ENCODE measurements at regions not wholly inside any gene's neighbourhood (a gene's known extent, or its start where the extent isn't known, plus 50 kb on each side); places are given as distances from the start of the nearest gene placed in this dataset.

DNA sequence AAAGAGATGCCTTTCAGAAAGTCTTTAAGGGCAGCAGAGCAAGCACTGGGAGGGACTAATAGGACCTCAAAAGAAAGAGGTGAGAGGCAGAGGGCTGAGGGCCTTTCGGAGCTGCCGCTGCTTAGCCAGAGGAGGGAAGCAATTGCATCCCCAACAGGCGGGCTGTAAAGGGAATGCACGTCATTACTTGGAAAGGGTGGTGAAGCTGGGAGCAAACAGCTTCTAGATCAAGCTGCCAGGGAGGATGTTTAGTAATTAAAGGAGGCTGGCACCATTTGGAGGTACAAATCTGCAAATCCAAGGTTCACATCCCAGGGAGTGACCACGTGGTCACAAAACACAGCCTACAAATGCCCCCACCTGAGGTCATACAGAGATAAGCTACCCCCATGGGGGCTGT, 429.0 kb upstream of the RBFOX1 start (continued):
- TF ChIP-seq, protein P1, sequence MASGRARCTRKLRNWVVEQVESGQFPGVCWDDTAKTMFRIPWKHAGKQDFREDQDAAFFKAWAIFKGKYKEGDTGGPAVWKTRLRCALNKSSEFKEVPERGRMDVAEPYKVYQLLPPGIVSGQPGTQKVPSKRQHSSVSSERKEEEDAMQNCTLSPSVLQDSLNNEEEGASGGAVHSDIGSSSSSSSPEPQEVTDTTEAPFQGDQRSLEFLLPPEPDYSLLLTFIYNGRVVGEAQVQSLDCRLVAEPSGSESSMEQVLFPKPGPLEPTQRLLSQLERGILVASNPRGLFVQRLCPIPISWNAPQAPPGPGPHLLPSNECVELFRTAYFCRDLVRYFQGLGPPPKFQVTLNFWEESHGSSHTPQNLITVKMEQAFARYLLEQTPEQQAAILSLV (CRISPR knock-in tag; IDR thresholded peaks at IDR 0.05; ENCODE audit: borderline replicate concordance) = no peak
- no peak for TF ChIP-seq ZNF589 (CRISPR knock-in tag; conservative IDR thresholded peaks at IDR 0.05)
- TF ChIP-seq FLYWCH1 (CRISPR knock-in tag; IDR thresholded peaks at IDR 0.05) = no peak
- TF ChIP-seq NKX3-1 (CRISPR knock-in tag; IDR thresholded peaks at IDR 0.05) = no peak
- TF ChIP-seq ZNF24 (IDR thresholded peaks at IDR 0.05) = no peak
- TF ChIP-seq, protein P2, sequence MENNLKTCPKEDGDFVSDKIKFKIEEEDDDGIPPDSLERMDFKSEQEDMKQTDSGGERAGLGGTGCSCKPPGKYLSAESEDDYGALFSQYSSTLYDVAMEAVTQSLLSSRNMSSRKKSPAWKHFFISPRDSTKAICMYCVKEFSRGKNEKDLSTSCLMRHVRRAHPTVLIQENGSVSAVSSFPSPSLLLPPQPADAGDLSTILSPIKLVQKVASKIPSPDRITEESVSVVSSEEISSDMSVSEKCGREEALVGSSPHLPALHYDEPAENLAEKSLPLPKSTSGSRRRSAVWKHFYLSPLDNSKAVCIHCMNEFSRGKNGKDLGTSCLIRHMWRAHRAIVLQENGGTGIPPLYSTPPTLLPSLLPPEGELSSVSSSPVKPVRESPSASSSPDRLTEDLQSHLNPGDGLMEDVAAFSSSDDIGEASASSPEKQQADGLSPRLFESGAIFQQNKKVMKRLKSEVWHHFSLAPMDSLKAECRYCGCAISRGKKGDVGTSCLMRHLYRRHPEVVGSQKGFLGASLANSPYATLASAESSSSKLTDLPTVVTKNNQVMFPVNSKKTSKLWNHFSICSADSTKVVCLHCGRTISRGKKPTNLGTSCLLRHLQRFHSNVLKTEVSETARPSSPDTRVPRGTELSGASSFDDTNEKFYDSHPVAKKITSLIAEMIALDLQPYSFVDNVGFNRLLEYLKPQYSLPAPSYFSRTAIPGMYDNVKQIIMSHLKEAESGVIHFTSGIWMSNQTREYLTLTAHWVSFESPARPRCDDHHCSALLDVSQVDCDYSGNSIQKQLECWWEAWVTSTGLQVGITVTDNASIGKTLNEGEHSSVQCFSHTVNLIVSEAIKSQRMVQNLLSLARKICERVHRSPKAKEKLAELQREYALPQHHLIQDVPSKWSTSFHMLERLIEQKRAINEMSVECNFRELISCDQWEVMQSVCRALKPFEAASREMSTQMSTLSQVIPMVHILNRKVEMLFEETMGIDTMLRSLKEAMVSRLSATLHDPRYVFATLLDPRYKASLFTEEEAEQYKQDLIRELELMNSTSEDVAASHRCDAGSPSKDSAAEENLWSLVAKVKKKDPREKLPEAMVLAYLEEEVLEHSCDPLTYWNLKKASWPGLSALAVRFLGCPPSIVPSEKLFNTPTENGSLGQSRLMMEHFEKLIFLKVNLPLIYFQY (CRISPR knock-in tag; IDR thresholded peaks at IDR 0.05; ENCODE audit: borderline replicate concordance) = no peak
- TF ChIP-seq BORCS8-MEF2B (CRISPR knock-in tag; IDR thresholded peaks at IDR 0.05) = no peak

DNA sequence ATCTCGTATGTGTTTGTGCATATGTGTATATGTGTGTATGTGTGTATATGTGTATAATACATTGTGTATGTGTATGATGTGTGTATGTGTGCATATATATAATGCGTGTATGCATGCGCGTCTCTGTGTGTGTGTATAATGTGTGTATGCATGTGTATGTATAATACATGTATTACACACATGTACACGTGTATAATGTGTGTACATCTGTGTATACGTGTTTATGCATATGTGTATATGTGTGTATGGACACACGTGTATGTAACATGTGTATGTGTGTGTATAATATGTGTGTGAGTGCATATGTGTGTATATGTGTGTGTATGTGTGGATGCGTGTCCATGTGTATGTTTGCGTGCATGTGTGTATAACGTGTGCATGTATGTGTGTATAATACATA, 433.7 kb upstream of the RBFOX1 start:
- H3K36me3 ChIP-seq (replicated peaks in 1 of 2; ENCODE audit: control insufficient read depth in 1 of 2, insufficient read depth in 2 of 2, low read length in 2 of 2) = no peaks in the 10 kb centered on the region
- POLR2A ChIA-PET = no interaction called here
- H3K4me1 ChIP-seq (ENCODE audit: insufficient read depth, low read length) = no peaks in the 10 kb centered on the region
- H3K79me2 ChIP-seq (ENCODE audit: insufficient read depth, low read length) = no peaks in the 10 kb centered on the region
- no peak overlapping the region for H3K9ac ChIP-seq (ENCODE audit: insufficient read depth, low read depth, low read length)
- H3K27ac ChIP-seq (ENCODE audit: extremely low read length, insufficient read depth, low read length) = no peak overlapping the region
- H3K4me3 ChIP-seq (replicated peaks in 1 of 3; ENCODE audit: insufficient read depth in 1 of 3, low read depth in 2 of 3, low read length in 3 of 3) = no peak overlapping the region
- ATAC-seq = no peak
- 46% methylated on average over 10 of the region's 10 CpGs for WGBS (ENCODE audit: low lambda C conversion rate)
- H3K27me3 ChIP-seq (ENCODE audit: control insufficient read depth in 1 of 2, insufficient read depth in 2 of 2, low read length in 2 of 2) = no peaks in the 10 kb centered on the region
- no peak overlapping the region for H2AFZ ChIP-seq (ENCODE audit: low read length)
- no peak overlapping the region for H3K4me2 ChIP-seq (ENCODE audit: low read depth, low read length)
- CTCF ChIA-PET (ENCODE audit: low intra/inter-chr PET ratio, low total read pairs) = no interaction called here
- no peak for FAIRE-seq
- no peak for TF ChIP-seq ZBTB21 (CRISPR knock-in tag; IDR thresholded peaks at IDR 0.05)
- TF ChIP-seq, protein P3, sequence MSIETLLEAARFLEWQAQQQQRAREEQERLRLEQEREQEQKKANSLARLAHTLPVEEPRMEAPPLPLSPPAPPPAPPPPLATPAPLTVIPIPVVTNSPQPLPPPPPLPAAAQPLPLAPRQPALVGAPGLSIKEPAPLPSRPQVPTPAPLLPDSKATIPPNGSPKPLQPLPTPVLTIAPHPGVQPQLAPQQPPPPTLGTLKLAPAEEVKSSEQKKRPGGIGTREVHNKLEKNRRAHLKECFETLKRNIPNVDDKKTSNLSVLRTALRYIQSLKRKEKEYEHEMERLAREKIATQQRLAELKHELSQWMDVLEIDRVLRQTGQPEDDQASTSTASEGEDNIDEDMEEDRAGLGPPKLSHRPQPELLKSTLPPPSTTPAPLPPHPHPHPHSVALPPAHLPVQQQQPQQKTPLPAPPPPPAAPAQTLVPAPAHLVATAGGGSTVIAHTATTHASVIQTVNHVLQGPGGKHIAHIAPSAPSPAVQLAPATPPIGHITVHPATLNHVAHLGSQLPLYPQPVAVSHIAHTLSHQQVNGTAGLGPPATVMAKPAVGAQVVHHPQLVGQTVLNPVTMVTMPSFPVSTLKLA (IDR thresholded peaks at IDR 0.05) = peak; percentile 55
- peaks cover 18% of the 10 kb centered on the region for H3K9me3 ChIP-seq (ENCODE audit: low read length)
- no peak for DNase-seq (ENCODE audit: low spot score)
- intact Hi-C loops (cut with micrococcal nuclease; ENCODE audit: unreplicated experiment) (no loop called here), in situ Hi-C loops (cut with HindIII; ENCODE audit: extremely low pct_ligation_motif_present, low pct_unique_long_range_greater_than_20kb) (no loop called here)
- no peaks in the 10 kb centered on the region for H4K20me1 ChIP-seq (ENCODE audit: insufficient read depth, low read length)
- no TSS peak for BruUV-seq (replicated peaks)

All from HepG2 (cell line).